A673 (cell line): ENCODE measurements at regions not wholly inside any gene's neighbourhood (a gene's known extent, or its start where the extent isn't known, plus 50 kb on each side); places are given as distances from the start of the nearest gene placed in this dataset.

Experiments used
- BruUV-seq: library from RNA; stranded (reverse); fragments of 400-500 nt; replicated peaks from 2 replicates; lab custom pipeline; 2021; lab: Mats Ljungman, UMichigan
- CTCF ChIA-PET: fragments of 300-600 bp; sonication (Branson Sonifier 250); formaldehyde crosslinking; loops from one replicate; lab custom pipeline; 2022; ENCODE audit warnings: antibody characterized with exemption; lab: Charles Lee
- POLR2A ChIA-PET: fragments of 300-600 bp; sonication (Branson Sonifier 250); formaldehyde crosslinking; loops from one replicate; lab custom pipeline; 2022; ENCODE audit warnings: antibody characterized with exemption; ENCODE audit not compliant: low non-redundant PET; lab: Charles Lee
- DNase-seq: peaks from one replicate; pipeline ENCODE4 v3.0.0-alpha.2; 2015; ENCODE audit warnings: low spot score
- H3K27ac ChIP-seq: fragments of 200-600 bp; sonication (generic); 2 replicates; pipeline ENCODE4 v1.5.1; 2016; ENCODE audit warnings: mixed run types, low read depth, mild to moderate bottlenecking, mixed read lengths, antibody characterized with exemption, low read length; ENCODE audit not compliant: poor library complexity, severe bottlenecking
- H3K27me3 ChIP-seq: fragments of 200-600 bp; sonication (generic); replicated peaks from 2 replicates; pipeline ENCODE4 v1.6.1; 2017; ENCODE audit warnings: mixed run types, low read depth, mild to moderate bottlenecking, mixed read lengths, antibody characterized with exemption, low read length; ENCODE audit not compliant: insufficient read depth, poor library complexity
- H3K36me3 ChIP-seq: fragments of 200-600 bp; sonication (generic); 2 replicates; pipeline ENCODE4 v1.6.1; 2016; ENCODE audit warnings: mixed run types, mild to moderate bottlenecking, mixed read lengths, antibody characterized with exemption, low read length; ENCODE audit not compliant: insufficient read depth, poor library complexity, severe bottlenecking
- H3K4me1 ChIP-seq: fragments of 200-600 bp; sonication (generic); 2 replicates; pipeline ENCODE4 v1.6.1; 2017; ENCODE audit warnings: mixed run types, mild to moderate bottlenecking, mixed read lengths, antibody characterized with exemption, low read length; ENCODE audit not compliant: insufficient read depth, poor library complexity, severe bottlenecking
- H3K4me3 ChIP-seq: fragments of 200-600 bp; sonication (generic); 2 replicates; pipeline ENCODE4 v1.5.1; 2016; ENCODE audit warnings: low read depth, mixed run types, mild to moderate bottlenecking, mixed read lengths, low read length; ENCODE audit not compliant: poor library complexity, severe bottlenecking
- H3K9me3 ChIP-seq: fragments of 200-600 bp; sonication (generic); 2 replicates; pipeline ENCODE4 v1.6.1; 2016; ENCODE audit warnings: mixed run types, low read depth, mild to moderate bottlenecking, mixed read lengths, antibody characterized with exemption, low read length; ENCODE audit not compliant: poor library complexity, severe bottlenecking
- CTCF ChIP-seq: fragments of 300-800, 200-600 bp; sonication (generic); conservative IDR thresholded peaks from 2 replicates; pipeline ENCODE4 v1.5.1; 2017; ENCODE audit warnings: low read depth, mild to moderate bottlenecking, antibody characterized with exemption, low read length, moderate library complexity, mixed read lengths
- EZH2 ChIP-seq: fragments of 200-600 bp; sonication (generic); IDR thresholded peaks from 2 replicates; pipeline ENCODE4 v1.6.1; 2017; ENCODE audit warnings: borderline replicate concordance, low read depth, mild to moderate bottlenecking, mixed read lengths, antibody characterized with exemption, low read length; ENCODE audit not compliant: poor library complexity, severe bottlenecking
- intact Hi-C: fragments of 100-400 bp; cut with micrococcal nuclease; formaldehyde crosslinking; loops from one replicate; pipeline ENCODE4 v1.10.0; 2022; ENCODE audit not compliant: unreplicated experiment

GRCh38 chr11:13107544-13108044 is 98.5 kb downstream of the RASSF10 start:
- Histone ChIP-seq H3K27ac (no peak overlapping the region), H3K4me3 (no peak overlapping the region), H3K4me1 (no peaks in the 10 kb centered on the region), H3K9me3 (no peaks in the 10 kb centered on the region), H3K27me3 (no peaks in the 10 kb centered on the region), H3K36me3 (no peaks in the 10 kb centered on the region)
- ChIA-PET CTCF (no interaction called here), POLR2A (no interaction called here)
- BruUV-seq, result no TSS peak
- TF ChIP-seq CTCF (no peak), EZH2 (no peak)
- intact Hi-C loops, result no loop called here
- no peak for DNase-seq

GRCh38 chr11:13108416-13108815 is 99.3 kb downstream of the RASSF10 start:
- TF ChIP-seq EZH2, result no peak
- TF ChIP-seq CTCF, result no peak
- Histone ChIP-seq H3K9me3 (no peaks in the 10 kb centered on the region), H3K4me1 (no peaks in the 10 kb centered on the region), H3K27me3 (no peaks in the 10 kb centered on the region), H3K36me3 (no peaks in the 10 kb centered on the region), H3K4me3 (no peak overlapping the region), H3K27ac (no peak overlapping the region)
- ChIA-PET CTCF (no interaction called here), POLR2A (no interaction called here)
- intact Hi-C loops, result no loop called here
- no TSS peak for BruUV-seq
- no peak for DNase-seq

- intact Hi-C loops, result no loop called here
- Histone ChIP-seq H3K4me3 (no peak overlapping the region), H3K27me3 (no peaks in the 10 kb centered on the region), H3K27ac (no peak overlapping the region), H3K4me1 (no peaks in the 10 kb centered on the region), H3K36me3 (no peaks in the 10 kb centered on the region), H3K9me3 (no peaks in the 10 kb centered on the region)
- ChIA-PET POLR2A (no interaction called here), CTCF (no interaction called here)
- BruUV-seq, result no TSS peak
- DNase-seq, result no peak
- TF ChIP-seq EZH2, result no peak
- TF ChIP-seq CTCF, result no peak
Observed at GRCh38 chr11:13109616-13110015, 100.5 kb downstream of the RASSF10 start.
